Bronchial epithelial cell (primary cell): ENCODE measurements at regions not wholly inside any gene's neighbourhood (a gene's known extent, or its start where the extent isn't known, plus 50 kb on each side); places are given as distances from the start of the nearest gene placed in this dataset.

Experiments used
- DNase-seq: peaks from one replicate; pipeline ENCODE4 v3.0.0-alpha.2; 2010; ENCODE audit warnings: low read depth
- FAIRE-seq: peaks from 2 replicates; lab custom pipeline; 2011; peaks lifted over from hg19 to GRCh38; lab: Jason Lieb, UNC
- H3K27me3 ChIP-seq: 2 replicates; pipeline ENCODE4 v1.5.1; 2011; ENCODE audit warnings: low read length; ENCODE audit not compliant: control insufficient read depth, insufficient read depth
- H3K36me3 ChIP-seq: 2 replicates; pipeline ENCODE4 v1.5.1; 2011; ENCODE audit warnings: low read length; ENCODE audit not compliant: control insufficient read depth, insufficient read depth
- H3K4me3 ChIP-seq: 2 replicates; pipeline ENCODE4 v1.5.1; 2011; ENCODE audit warnings: mild to moderate bottlenecking, low read depth, low read length, control low read depth
- CTCF ChIP-seq: IDR thresholded peaks from 2 replicates; pipeline ENCODE4 v1.5.1; 2011; ENCODE audit warnings: mild to moderate bottlenecking, moderate library complexity, low read length, control low read depth, inconsistent platforms; ENCODE audit not compliant: insufficient read depth, severe bottlenecking

GRCh38 chr13:32964987-32965386, 51.2 kb upstream of the KL start:
- peaks cover 1% of the 10 kb centered on the region for H3K27me3 ChIP-seq
- no peak overlapping the region for H3K4me3 ChIP-seq
- TF ChIP-seq CTCF = no peak
- no peak for FAIRE-seq
- DNase-seq = peak; percentile 15
- H3K36me3 ChIP-seq = no peaks in the 10 kb centered on the region
